ENCODE measurements at regions not wholly inside any gene's neighbourhood (a gene's known extent, or its start where the extent isn't known, plus 50 kb on each side); places are given as distances from the start of the nearest gene placed in this dataset.

- no peak overlapping the region for H3K4me3 ChIP-seq (ENCODE audit: low read depth in 1 of 2, low read length in 1 of 2)
- H3K27me3 ChIP-seq, result no peaks in the 10 kb centered on the region
- no peak for TF ChIP-seq CTCF (IDR thresholded peaks at IDR 0.05)
- H3K27ac ChIP-seq, result no peak overlapping the region
- no peaks in the 10 kb centered on the region for H3K4me1 ChIP-seq (ENCODE audit: control insufficient read depth in 1 of 2, insufficient read depth in 1 of 2, low read depth in 1 of 2, low read length in 1 of 2)
- H3K9me3 ChIP-seq, result no peaks in the 10 kb centered on the region
- H3K36me3 ChIP-seq, result no peaks in the 10 kb centered on the region
These were observed 178.4 kb upstream of the GPR101 start for GRCh38 chrX:137212078-137212632.

DNA sequence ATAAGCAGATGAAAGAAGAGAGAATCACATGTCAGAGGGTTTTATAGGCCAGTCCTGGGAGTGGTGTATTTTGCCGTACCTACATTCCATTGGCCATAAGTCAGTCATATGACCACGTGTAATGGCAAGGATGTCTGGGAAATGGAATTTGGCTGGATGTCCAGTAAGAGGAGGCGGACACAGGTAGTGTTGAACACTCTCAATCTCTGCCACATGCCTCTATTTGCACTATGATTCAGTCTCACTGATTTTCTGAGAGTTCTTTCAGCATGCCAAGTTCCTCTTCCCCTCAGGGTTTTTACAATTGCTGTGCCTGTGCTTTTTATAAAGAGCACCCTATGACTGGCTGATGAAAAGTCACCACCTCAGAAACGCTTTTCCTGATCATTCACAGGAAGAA, 164.2 kb upstream of the GPR101 start:
- H3K4me1 ChIP-seq (ENCODE audit: control insufficient read depth in 1 of 2, insufficient read depth in 1 of 2, low read depth in 1 of 2, low read length in 1 of 2), result no peaks in the 10 kb centered on the region
- H3K27me3 ChIP-seq, result no peaks in the 10 kb centered on the region
- H3K36me3 ChIP-seq, result no peaks in the 10 kb centered on the region
- TF ChIP-seq CTCF (IDR thresholded peaks at IDR 0.05), result no peak
- no peak overlapping the region for H3K27ac ChIP-seq
- H3K4me3 ChIP-seq (ENCODE audit: low read depth in 1 of 2, low read length in 1 of 2), result no peak overlapping the region
- no peaks in the 10 kb centered on the region for H3K9me3 ChIP-seq

DNA sequence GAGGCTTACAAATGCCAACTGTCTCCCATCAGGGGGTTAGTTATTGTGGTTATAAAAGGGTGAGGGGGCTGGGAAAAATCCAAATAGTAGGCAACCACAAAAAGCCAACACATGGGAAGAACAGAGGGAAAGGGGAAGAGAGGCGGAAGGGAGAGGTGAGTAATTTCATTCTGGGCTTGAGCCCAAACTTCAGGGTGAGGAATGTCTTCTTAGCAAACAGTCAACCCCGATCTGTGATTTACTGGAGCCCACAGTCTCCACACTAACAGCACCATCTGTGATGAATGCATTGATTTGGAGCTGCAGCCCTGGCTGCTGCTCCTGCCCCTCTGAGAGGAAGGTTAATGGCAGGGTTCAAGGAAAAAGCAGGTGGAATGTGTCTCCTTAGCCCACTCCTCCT, 162.2 kb upstream of the GPR101 start:
- H3K36me3 ChIP-seq, result no peaks in the 10 kb centered on the region
- no peaks in the 10 kb centered on the region for H3K9me3 ChIP-seq
- no peak overlapping the region for H3K4me3 ChIP-seq (ENCODE audit: low read depth in 1 of 2, low read length in 1 of 2)
- no peaks in the 10 kb centered on the region for H3K27me3 ChIP-seq
- no peak for TF ChIP-seq CTCF (IDR thresholded peaks at IDR 0.05)
- H3K27ac ChIP-seq, result no peak overlapping the region
- no peaks in the 10 kb centered on the region for H3K4me1 ChIP-seq (ENCODE audit: control insufficient read depth in 1 of 2, insufficient read depth in 1 of 2, low read depth in 1 of 2, low read length in 1 of 2)

DNA sequence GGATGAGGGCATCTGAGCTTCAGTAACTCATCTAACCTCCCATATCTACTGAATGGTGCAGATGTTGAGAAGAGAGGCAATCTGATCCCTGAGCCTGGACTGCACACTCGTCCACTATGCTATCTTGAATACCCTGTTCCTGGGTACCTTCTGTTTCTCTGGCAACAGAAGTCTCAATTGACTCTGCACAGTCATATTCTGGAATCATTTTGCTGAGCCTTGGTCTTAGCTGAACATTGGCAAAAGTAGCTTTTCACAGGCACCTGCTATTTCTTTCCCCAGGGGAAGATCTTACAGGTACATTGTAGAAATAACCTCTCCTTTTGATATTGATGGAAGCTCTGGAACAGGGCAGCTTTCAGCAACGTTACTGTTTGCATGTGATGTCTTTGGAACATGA, 161.5 kb upstream of the GPR101 start:
- Histone ChIP-seq H3K36me3 (no peaks in the 10 kb centered on the region), H3K4me1 (ENCODE audit: control insufficient read depth in 1 of 2, insufficient read depth in 1 of 2, low read depth in 1 of 2, low read length in 1 of 2) (no peaks in the 10 kb centered on the region), H3K4me3 (ENCODE audit: low read depth in 1 of 2, low read length in 1 of 2) (no peak overlapping the region), H3K27me3 (no peaks in the 10 kb centered on the region), H3K27ac (no peak overlapping the region), H3K9me3 (no peaks in the 10 kb centered on the region)
- no peak for TF ChIP-seq CTCF (IDR thresholded peaks at IDR 0.05)

GRCh38 chrX:137194164-137194563, 160.4 kb upstream of the GPR101 start:
- Histone ChIP-seq H3K4me3 (ENCODE audit: low read depth in 1 of 2, low read length in 1 of 2) (no peak overlapping the region), H3K27me3 (no peaks in the 10 kb centered on the region), H3K4me1 (ENCODE audit: control insufficient read depth in 1 of 2, insufficient read depth in 1 of 2, low read depth in 1 of 2, low read length in 1 of 2) (no peaks in the 10 kb centered on the region), H3K36me3 (no peaks in the 10 kb centered on the region), H3K27ac (no peak overlapping the region), H3K9me3 (no peaks in the 10 kb centered on the region)
- no peak for TF ChIP-seq CTCF (IDR thresholded peaks at IDR 0.05)

- H3K4me1 ChIP-seq (ENCODE audit: control insufficient read depth in 1 of 2, insufficient read depth in 1 of 2, low read depth in 1 of 2, low read length in 1 of 2), result no peaks in the 10 kb centered on the region
- TF ChIP-seq CTCF (IDR thresholded peaks at IDR 0.05), result no peak
- H3K27ac ChIP-seq, result no peak overlapping the region
- no peaks in the 10 kb centered on the region for H3K9me3 ChIP-seq
- H3K36me3 ChIP-seq, result no peaks in the 10 kb centered on the region
- H3K4me3 ChIP-seq (ENCODE audit: low read depth in 1 of 2, low read length in 1 of 2), result no peak overlapping the region
- no peaks in the 10 kb centered on the region for H3K27me3 ChIP-seq
These were observed 153.7 kb upstream of the GPR101 start for GRCh38 chrX:137187540-137187939.

All from neutrophil (primary cell).